ENCODE measurements at regions not wholly inside any gene's neighbourhood (a gene's known extent, or its start where the extent isn't known, plus 50 kb on each side); places are given as distances from the start of the nearest gene placed in this dataset.

DNA sequence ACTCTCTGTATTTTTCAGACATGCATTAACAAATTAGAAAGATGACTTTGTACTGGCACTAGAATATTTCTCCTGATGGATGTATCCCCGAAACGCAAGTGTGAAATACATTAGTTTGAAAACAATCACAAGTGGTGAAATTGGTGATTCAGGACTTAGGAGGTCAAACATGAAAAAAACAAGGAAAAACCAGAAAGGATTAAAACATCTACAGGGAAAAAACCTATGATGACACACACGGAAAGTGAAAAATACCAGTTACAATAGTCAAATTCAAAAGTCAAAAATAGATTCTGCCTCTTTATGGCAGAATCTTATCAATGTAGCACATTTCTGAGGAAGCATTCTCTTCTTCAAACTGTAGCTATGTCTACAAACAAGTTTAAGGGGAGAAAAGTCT lies 129.0 kb upstream of the SGK1 start:
- TF ChIP-seq, protein P1, sequence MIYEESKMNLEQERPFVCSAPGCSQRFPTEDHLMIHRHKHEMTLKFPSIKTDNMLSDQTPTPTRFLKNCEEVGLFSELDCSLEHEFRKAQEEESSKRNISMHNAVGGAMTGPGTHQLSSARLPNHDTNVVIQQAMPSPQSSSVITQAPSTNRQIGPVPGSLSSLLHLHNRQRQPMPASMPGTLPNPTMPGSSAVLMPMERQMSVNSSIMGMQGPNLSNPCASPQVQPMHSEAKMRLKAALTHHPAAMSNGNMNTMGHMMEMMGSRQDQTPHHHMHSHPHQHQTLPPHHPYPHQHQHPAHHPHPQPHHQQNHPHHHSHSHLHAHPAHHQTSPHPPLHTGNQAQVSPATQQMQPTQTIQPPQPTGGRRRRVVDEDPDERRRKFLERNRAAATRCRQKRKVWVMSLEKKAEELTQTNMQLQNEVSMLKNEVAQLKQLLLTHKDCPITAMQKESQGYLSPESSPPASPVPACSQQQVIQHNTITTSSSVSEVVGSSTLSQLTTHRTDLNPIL (CRISPR knock-in tag; IDR thresholded peaks at IDR 0.05; ENCODE audit: low read depth) = no peak
- TF ChIP-seq, protein P2, sequence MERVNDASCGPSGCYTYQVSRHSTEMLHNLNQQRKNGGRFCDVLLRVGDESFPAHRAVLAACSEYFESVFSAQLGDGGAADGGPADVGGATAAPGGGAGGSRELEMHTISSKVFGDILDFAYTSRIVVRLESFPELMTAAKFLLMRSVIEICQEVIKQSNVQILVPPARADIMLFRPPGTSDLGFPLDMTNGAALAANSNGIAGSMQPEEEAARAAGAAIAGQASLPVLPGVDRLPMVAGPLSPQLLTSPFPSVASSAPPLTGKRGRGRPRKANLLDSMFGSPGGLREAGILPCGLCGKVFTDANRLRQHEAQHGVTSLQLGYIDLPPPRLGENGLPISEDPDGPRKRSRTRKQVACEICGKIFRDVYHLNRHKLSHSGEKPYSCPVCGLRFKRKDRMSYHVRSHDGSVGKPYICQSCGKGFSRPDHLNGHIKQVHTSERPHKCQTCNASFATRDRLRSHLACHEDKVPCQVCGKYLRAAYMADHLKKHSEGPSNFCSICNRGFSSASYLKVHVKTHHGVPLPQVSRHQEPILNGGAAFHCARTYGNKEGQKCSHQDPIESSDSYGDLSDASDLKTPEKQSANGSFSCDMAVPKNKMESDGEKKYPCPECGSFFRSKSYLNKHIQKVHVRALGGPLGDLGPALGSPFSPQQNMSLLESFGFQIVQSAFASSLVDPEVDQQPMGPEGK (CRISPR knock-in tag; IDR thresholded peaks at IDR 0.05; ENCODE audit: borderline replicate concordance) = no peak
- no peak for TF ChIP-seq ISL1 (CRISPR knock-in tag; IDR thresholded peaks at IDR 0.05)

Measured in SK-N-SH treated with all-trans-retinoic acid at 6 μM for 48 hours (cell line).